ENCODE measurements at regions not wholly inside any gene's neighbourhood (a gene's known extent, or its start where the extent isn't known, plus 50 kb on each side); places are given as distances from the start of the nearest gene placed in this dataset.

DNA sequence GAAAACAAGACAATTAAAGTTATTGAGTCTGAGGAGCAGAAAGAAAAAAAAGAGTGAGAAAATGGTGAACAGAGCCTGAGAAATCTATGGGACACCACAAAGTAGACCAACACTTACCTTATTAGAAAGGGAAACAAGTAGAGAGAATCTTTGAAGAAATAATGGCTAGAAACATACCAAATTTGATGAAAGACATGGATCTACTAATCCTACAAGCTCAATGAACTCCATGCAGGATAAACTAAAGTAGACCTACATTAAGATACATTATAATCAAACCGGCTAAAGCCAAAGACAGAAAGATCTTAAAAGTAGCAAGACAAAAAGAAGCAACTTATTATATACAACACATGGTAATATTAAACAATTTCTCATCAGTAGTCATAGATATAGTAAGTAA is 782.3 kb upstream of the GHITM start:
- H3K4me3 Mint-ChIP-seq (ENCODE audit: unreplicated experiment), result no peak overlapping the region
- TF ChIP-seq, protein P1, sequence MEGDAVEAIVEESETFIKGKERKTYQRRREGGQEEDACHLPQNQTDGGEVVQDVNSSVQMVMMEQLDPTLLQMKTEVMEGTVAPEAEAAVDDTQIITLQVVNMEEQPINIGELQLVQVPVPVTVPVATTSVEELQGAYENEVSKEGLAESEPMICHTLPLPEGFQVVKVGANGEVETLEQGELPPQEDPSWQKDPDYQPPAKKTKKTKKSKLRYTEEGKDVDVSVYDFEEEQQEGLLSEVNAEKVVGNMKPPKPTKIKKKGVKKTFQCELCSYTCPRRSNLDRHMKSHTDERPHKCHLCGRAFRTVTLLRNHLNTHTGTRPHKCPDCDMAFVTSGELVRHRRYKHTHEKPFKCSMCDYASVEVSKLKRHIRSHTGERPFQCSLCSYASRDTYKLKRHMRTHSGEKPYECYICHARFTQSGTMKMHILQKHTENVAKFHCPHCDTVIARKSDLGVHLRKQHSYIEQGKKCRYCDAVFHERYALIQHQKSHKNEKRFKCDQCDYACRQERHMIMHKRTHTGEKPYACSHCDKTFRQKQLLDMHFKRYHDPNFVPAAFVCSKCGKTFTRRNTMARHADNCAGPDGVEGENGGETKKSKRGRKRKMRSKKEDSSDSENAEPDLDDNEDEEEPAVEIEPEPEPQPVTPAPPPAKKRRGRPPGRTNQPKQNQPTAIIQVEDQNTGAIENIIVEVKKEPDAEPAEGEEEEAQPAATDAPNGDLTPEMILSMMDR (IDR thresholded peaks at IDR 0.05; ENCODE audit: insufficient read depth, low read depth, low read length), result no peak
- TF ChIP-seq EZH2 (IDR thresholded peaks at IDR 0.05; ENCODE audit: insufficient read depth, low read length), result no peak
- no peak overlapping the region for H3K4me3 ChIP-seq (ENCODE audit: insufficient read depth, low read depth, low read length)

DNA sequence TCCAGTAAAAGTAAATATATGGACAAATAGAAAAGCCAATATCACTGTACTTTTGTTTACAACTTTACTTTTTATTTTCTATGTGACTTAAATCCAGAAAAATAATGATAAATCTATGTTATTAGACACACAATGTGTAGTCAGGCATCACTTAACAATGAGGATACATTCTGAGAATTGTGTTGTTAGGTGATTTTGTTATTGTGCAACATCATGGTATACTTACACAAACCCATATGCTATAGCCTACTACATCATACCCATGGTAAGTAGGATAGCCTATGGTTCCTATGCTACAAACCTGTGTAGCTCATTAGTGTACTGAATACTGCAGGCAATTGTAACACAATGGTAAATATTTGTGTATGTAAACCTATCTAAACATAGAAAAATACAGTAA is 781.7 kb upstream of the GHITM start:
- peaks cover 9% of the 10 kb centered on the region for H3K9me3 Mint-ChIP-seq (ENCODE audit: unreplicated experiment)
- H3K4me3 Mint-ChIP-seq (ENCODE audit: unreplicated experiment), result no peak overlapping the region
- Histone ChIP-seq H4K20me1 (ENCODE audit: insufficient read depth, low read length) (no peaks in the 10 kb centered on the region), H3K4me3 (ENCODE audit: insufficient read depth, low read depth, low read length) (no peak overlapping the region), H3K27ac (ENCODE audit: low read depth, low read length) (no peak overlapping the region), H3K36me3 (ENCODE audit: insufficient read depth, low read length) (no peaks in the 10 kb centered on the region), H3K4me1 (ENCODE audit: insufficient read depth, low read length) (no peaks in the 10 kb centered on the region), H3K27me3 (ENCODE audit: insufficient read depth, low read length) (no peaks in the 10 kb centered on the region), H2AFZ (ENCODE audit: low read depth, low read length) (no peak overlapping the region), H3K79me2 (ENCODE audit: insufficient read depth, low read length) (no peaks in the 10 kb centered on the region), H3K4me2 (ENCODE audit: low read length) (no peak overlapping the region), H3K9ac (ENCODE audit: low read length) (no peak overlapping the region), H3K9me3 (ENCODE audit: insufficient read depth, low read depth, low read length) (no peaks in the 10 kb centered on the region)
- H3K27ac Mint-ChIP-seq (ENCODE audit: unreplicated experiment), result no peak overlapping the region
- DNase-seq (ENCODE audit: low read depth) (no peak), FAIRE-seq (no peak)
- TF ChIP-seq, protein P1 (IDR thresholded peaks at IDR 0.05; ENCODE audit: insufficient read depth, low read depth, low read length), result no peak
- no peak for TF ChIP-seq EZH2 (IDR thresholded peaks at IDR 0.05; ENCODE audit: insufficient read depth, low read length)
- H3K36me3 Mint-ChIP-seq (ENCODE audit: low read depth, unreplicated experiment), result no peaks in the 10 kb centered on the region
- no peaks in the 10 kb centered on the region for H3K27me3 Mint-ChIP-seq (ENCODE audit: low read depth, unreplicated experiment)
- H3K4me1 Mint-ChIP-seq (ENCODE audit: low read depth, unreplicated experiment), result no peaks in the 10 kb centered on the region

More for the DNA sequence above, 782.3 kb upstream of the GHITM start:
- H3K4me1 ChIP-seq (ENCODE audit: insufficient read depth, low read length), result no peaks in the 10 kb centered on the region
- no peak overlapping the region for H3K27ac Mint-ChIP-seq (ENCODE audit: unreplicated experiment)
- H3K9me3 Mint-ChIP-seq (ENCODE audit: unreplicated experiment), result peaks cover 7% of the 10 kb centered on the region
- no peak for DNase-seq (ENCODE audit: low read depth)
- H2AFZ ChIP-seq (ENCODE audit: low read depth, low read length), result no peak overlapping the region
- no peaks in the 10 kb centered on the region for H3K79me2 ChIP-seq (ENCODE audit: insufficient read depth, low read length)
- no peaks in the 10 kb centered on the region for H3K9me3 ChIP-seq (ENCODE audit: insufficient read depth, low read depth, low read length)
- H3K36me3 ChIP-seq (ENCODE audit: insufficient read depth, low read length), result no peaks in the 10 kb centered on the region
- no peaks in the 10 kb centered on the region for H3K27me3 ChIP-seq (ENCODE audit: insufficient read depth, low read length)
- no peak overlapping the region for H3K9ac ChIP-seq (ENCODE audit: low read length)
- no peaks in the 10 kb centered on the region for H3K27me3 Mint-ChIP-seq (ENCODE audit: low read depth, unreplicated experiment)
- H3K4me1 Mint-ChIP-seq (ENCODE audit: low read depth, unreplicated experiment), result no peaks in the 10 kb centered on the region
- no peak for FAIRE-seq
- no peak overlapping the region for H3K27ac ChIP-seq (ENCODE audit: low read depth, low read length)
- no peaks in the 10 kb centered on the region for H3K36me3 Mint-ChIP-seq (ENCODE audit: low read depth, unreplicated experiment)
- H3K4me2 ChIP-seq (ENCODE audit: low read length), result no peak overlapping the region
- H4K20me1 ChIP-seq (ENCODE audit: insufficient read depth, low read length), result no peaks in the 10 kb centered on the region

DNA sequence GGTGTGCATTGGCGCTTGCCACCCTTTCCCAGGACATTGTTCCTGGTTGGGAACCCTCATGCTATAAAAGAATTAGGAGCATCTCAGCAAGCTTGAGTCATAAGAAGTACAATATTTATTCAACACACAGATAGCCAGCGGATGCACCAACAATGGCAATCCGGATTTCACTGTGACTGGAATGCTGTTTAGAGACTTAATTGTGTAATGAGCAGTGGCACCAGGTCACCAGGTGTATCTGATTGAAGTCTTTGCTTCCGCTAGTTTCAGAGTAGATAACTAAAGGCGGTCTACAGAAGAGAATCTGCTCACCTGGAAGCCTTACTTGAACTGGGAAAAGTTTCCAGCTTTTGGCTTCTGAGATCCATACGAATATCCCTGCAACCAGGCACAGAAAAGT is 772.3 kb upstream of the GHITM start:
- Histone ChIP-seq H3K4me2 (ENCODE audit: low read length) (no peak overlapping the region), H3K9ac (ENCODE audit: low read length) (no peak overlapping the region), H4K20me1 (ENCODE audit: insufficient read depth, low read length) (no peaks in the 10 kb centered on the region), H3K27me3 (ENCODE audit: insufficient read depth, low read length) (no peaks in the 10 kb centered on the region), H3K27ac (ENCODE audit: low read depth, low read length) (no peak overlapping the region), H3K36me3 (ENCODE audit: insufficient read depth, low read length) (no peaks in the 10 kb centered on the region), H3K4me1 (ENCODE audit: insufficient read depth, low read length) (peaks cover under 1% of the 10 kb centered on the region), H3K4me3 (ENCODE audit: insufficient read depth, low read depth, low read length) (no peak overlapping the region), H2AFZ (ENCODE audit: low read depth, low read length) (no peak overlapping the region), H3K9me3 (ENCODE audit: insufficient read depth, low read depth, low read length) (no peaks in the 10 kb centered on the region), H3K79me2 (ENCODE audit: insufficient read depth, low read length) (no peaks in the 10 kb centered on the region)
- no peak for TF ChIP-seq EZH2 (IDR thresholded peaks at IDR 0.05; ENCODE audit: insufficient read depth, low read length)
- TF ChIP-seq, protein P1 (IDR thresholded peaks at IDR 0.05; ENCODE audit: insufficient read depth, low read depth, low read length), result no peak
- no peaks in the 10 kb centered on the region for H3K27me3 Mint-ChIP-seq (ENCODE audit: low read depth, unreplicated experiment)
- DNase-seq (ENCODE audit: low read depth), result no peak
- no peak overlapping the region for H3K4me3 Mint-ChIP-seq (ENCODE audit: unreplicated experiment)
- no peak overlapping the region for H3K27ac Mint-ChIP-seq (ENCODE audit: unreplicated experiment)
- H3K36me3 Mint-ChIP-seq (ENCODE audit: low read depth, unreplicated experiment), result no peaks in the 10 kb centered on the region
- FAIRE-seq, result no peak
- H3K4me1 Mint-ChIP-seq (ENCODE audit: low read depth, unreplicated experiment), result peaks cover 9% of the 10 kb centered on the region
- H3K9me3 Mint-ChIP-seq (ENCODE audit: unreplicated experiment), result peaks cover 2% of the 10 kb centered on the region
